HS-27A (cell line): ENCODE measurements at regions not wholly inside any gene's neighbourhood (a gene's known extent, or its start where the extent isn't known, plus 50 kb on each side); places are given as distances from the start of the nearest gene placed in this dataset.

ENCODE experiments used
- DNase-seq: peaks from one replicate; pipeline ENCODE4 v3.0.0-alpha.2; 2012; ENCODE audit warnings: low read depth, missing footprints

DNA sequence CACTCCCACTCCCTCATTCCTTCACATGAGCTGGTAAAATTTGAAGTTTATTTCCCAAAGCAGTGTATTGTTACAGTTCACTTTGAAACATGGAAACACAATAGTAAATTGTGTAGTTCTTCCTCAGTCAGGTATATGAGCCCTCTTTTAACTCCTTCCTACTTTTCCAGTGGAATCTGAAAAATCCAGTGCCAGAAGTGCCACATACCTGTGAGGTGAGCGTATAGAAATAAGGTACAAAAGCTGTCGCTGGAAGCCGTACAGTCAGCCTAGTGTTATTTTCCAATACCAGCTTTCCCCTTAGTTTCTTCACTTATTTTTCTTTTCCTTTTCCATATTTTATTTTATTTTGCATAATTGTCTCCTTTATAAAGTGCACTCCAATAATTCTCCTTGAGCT is 81.7 kb upstream of the CADM2 start:
- no peak for DNase-seq

DNA sequence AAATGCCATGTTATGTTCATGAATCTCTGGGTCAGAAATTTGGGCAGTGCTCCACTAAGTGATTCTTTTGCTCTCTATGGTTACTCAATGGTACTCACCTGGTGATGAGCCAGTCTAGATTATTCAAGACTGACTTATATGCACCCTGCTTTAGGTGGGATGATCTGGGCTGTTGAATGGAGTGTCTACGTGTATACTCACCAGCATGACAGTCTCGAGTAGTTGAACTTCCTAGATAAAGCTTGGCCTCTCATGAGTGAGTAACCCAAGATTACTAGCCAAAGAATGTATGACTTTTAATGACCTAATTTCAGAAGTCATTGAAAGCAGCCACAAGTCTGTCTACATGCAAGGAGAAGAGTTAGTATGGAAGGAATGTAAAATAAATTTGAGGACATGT is 77.5 kb upstream of the CADM2 start:
- DNase-seq = no peak

DNA sequence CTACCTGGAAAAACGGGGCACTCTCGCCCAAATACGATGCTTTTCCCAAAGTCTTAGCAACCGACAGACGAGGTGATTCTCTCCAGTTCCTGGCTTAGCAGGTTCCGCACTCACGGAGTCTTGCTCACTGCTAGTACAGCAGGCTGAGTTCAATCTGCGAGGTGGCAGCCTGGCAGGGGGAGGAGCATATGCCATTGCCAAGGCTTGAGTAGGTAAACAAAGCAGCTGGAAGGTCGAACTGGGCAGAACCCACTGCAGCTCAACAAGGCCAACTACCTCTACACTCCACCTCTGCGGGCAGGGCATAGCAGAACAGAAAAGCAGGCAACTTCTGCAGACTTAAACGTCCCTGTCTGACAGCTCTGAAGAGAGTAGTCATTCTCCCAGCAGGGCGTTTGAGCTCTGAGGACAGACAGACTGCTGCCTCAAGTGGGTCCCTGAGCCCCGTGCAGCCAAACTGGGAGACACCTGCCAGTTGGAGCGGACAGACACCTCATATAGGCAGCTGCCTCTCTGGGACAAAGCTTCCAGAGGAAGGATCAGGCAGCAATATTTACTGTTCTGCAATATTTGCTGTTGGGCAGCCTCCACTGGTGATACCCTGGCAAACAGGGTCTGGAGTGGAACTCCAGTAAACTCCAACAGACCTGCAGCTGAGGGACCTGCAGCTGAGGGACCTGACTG is 73.4 kb upstream of the CADM2 start:
- no peak for DNase-seq

DNA sequence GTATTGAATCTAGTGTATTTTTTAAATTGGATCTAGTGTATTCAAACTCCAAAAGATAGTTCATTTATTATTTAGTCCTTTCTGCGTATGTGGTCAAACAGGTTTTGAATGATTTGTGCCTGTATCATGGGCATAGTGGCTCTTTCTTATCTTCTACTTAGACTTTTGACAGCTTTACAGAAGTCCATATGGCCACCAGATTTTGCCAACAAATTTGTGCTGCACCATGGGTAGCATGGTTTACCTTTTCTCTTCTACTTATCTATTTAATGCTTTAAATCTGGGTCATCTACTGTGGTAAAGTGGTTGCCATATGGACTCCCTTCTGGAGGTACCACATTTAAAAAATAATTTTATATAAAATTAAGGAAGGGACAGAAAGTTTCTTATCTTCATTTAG is 66.9 kb upstream of the CADM2 start:
- no peak for DNase-seq

DNA sequence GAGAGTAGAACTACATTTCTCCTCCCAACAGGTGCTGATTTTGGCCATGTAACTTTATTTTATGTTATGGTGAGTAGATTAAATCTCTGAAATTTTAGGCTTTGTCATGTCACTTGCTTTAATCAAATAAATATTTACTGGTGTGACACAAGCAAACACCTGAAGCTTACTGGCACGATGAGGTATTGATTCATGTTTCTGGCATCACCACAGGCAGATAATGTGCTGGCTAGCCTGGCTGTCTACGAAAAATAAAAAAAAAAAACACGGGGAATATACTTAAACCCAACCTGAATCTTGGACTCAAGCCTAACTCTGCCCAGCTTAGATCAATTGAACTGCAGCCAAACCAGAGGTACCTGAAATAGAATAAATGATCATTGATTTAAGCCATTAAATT is 65.6 kb upstream of the CADM2 start:
- no peak for DNase-seq

DNA sequence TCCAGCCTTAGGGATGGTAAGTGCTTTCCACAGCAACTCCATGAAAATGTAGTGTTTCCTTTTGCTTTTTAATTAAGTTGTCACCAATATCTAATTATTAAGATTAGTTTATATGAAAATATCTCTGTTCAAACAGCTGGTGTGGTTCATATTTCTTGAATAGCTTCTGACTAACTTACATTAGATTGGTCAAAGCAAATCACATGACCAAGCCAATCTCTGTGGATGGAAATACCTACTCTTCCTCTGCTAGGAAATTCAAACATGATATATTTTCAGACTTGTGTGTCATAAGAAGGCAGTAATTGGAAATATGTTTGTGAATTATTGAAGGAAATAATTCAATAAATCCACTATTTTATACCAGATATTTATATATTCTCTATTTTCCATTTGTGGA is 54.6 kb upstream of the CADM2 start:
- DNase-seq = no peak

DNA sequence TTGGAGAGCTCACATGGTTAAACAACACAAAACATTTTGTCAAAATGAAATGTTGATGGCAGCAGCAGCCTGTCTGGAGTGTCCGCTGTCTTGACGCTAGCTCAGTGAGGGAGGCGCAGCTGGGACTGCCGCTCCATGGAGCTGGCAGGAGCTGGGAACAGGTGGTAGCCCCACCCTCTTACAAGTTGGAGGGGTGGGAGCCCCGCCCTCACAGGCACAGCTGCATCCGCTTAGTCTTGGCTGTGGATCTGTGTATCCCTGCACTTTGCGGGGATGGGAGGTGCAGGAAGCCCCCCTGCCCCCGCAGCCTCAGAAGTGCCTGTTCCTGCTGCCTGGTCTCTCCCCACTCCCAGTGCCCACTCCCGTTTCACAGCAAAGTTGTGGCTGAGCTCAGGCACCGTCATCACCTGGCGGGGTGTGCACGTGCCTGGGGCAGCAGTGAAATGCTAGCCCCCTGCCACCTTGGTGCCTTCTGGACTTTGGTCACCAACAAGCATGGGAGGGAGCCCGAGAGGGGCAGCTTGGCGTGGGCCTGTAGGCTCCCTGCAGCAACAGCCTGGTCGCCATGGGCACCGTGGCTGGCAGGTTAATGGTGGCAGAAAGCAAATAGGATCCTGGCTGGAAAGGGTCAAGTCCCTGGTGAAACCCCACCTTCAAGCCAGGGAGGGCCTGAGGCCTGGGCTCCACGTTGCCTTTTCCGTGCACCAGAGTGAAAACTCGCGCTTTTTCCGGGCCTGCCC is 53.8 kb upstream of the CADM2 start:
- no peak for DNase-seq

DNA sequence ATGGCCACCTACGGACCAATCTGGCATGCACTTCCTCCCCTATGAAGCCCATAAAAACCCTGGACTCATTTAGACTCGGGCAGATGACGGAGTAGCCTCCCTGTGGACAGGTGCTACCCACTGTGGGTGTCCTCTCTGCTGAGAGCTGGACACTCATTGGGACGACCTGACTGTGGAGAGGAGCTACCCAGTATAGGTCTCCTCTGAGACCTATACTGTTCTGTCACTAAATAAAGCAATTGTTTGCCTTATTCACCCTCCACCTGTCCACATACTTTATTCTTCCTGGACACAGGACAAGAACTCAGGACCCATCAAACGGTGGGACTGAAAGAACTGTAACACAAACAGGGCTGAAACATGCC is 53.3 kb upstream of the CADM2 start:
- DNase-seq = no peak

DNA sequence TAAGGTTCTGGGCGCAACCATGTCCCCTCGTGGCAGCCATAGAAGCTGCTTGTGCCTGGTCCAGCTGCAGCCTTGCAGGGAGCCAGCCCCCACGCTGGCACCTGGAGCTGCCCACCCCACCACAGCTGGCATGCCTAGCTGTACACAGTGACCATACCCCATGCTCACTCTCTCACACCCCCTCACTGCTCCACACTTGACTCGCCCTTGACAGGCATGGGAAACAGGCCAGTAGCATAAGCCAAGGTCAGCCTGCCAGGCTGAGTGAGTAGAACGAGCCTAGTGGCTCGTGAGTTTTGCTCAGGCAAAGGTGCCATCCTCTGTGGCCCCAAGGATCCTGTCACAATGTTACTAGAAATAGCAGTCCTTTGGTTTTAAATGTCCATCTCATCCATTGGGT is 52.7 kb upstream of the CADM2 start:
- DNase-seq = no peak
